Tibial nerve (tissue), 4 donors: ENCODE measurements at regions not wholly inside any gene's neighbourhood (a gene's known extent, or its start where the extent isn't known, plus 50 kb on each side); places are given as distances from the start of the nearest gene placed in this dataset.

ENCODE experiments used
- DNase-seq, 2 donors: peaks; one replicate each; pipeline ENCODE4 v3.0.0-alpha.2; 2019; ENCODE audit warnings: low spot score in 2 of 2
- H3K27ac ChIP-seq, 4 donors: fragments of 200-600 bp; sonication (generic) in 3 of 4; one replicate each; pipeline ENCODE4 v1.5.1; 2017 to 2019; ENCODE audit warnings: mild to moderate bottlenecking in 1 of 4
- H3K27me3 ChIP-seq, 2 donors: fragments of 200-600 bp; sonication (generic) in 1 of 2; one replicate each; pipeline versions ENCODE4 v1.5.1 to v1.6.0; 2017 to 2019
- H3K36me3 ChIP-seq, 3 donors: fragments of 200-600 bp; sonication (generic); one replicate each; pipeline ENCODE4 v1.5.1; 2018 to 2019
- H3K4me1 ChIP-seq, 4 donors: fragments of 200-600 bp; sonication (generic) in 3 of 4; one replicate each; pipeline ENCODE4 v1.5.1; 2017 to 2019
- H3K4me3 ChIP-seq, 4 donors: fragments of 200-600 bp; sonication (generic) in 3 of 4; one replicate each; pipeline ENCODE4 v1.5.1; 2017 to 2019; ENCODE audit warnings: mild to moderate bottlenecking in 1 of 4, moderate library complexity in 1 of 4
- H3K9me3 ChIP-seq, 4 donors: fragments of 200-600 bp; sonication (generic) in 3 of 4; one replicate each; pipeline ENCODE4 v1.5.1; 2017 to 2019
- CTCF ChIP-seq, 5 experiments: fragments of 200-600 bp in 3 of 5; fragments of 450-650 bp in 2 of 5; sonication (generic) in 3 of 5; IDR thresholded peaks; one replicate each; pipeline ENCODE4 v1.5.1; 2016 to 2019; ENCODE audit warnings: antibody characterized with exemption in 5 of 5, mild to moderate bottlenecking in 3 of 5, moderate library complexity in 2 of 5
- EP300 ChIP-seq, 2 donors: sonication (generic); formaldehyde crosslinking; IDR thresholded peaks; one replicate each; pipeline ENCODE4 v1.6.1; 2017; ENCODE audit warnings: antibody characterized with exemption in 2 of 2, mild to moderate bottlenecking in 1 of 2
- POLR2A ChIP-seq, 2 donors: fragments of 450-650 bp; IDR thresholded peaks; one replicate each; pipeline ENCODE4 v1.6.1; 2017; ENCODE audit warnings: antibody characterized with exemption in 2 of 2, mild to moderate bottlenecking in 2 of 2, moderate library complexity in 2 of 2
- WGBS, 2 donors: methylation state at CpG; one replicate each; pipeline ENCODE4 v1.1.5; 2018; 5-methylcytosine and 5-hydroxymethylcytosine counted together

DNA sequence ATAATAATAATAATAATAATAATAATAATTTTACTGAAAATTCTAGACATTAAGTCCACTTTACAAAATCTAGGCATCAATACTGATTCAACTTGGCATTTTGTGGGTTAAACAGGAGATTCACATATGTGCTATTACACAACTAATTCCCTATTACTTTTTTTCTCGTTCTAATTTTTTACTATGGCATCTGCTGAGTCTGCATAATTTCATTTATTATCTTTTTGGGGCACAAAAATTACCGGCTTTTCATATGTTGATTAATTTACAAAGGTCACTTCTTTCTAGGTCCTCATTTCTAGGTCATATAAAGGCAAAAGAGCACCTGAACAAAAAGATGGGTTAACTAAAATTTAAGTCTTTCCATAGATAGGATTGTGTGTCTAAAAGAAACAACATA is 1357.8 kb upstream of the ADGRB3 start:
- H3K36me3 ChIP-seq = no peaks in the 10 kb centered on the region
- H3K4me1 ChIP-seq = no peaks in the 10 kb centered on the region
- DNase-seq = no peak
- no peaks in the 10 kb centered on the region for H3K9me3 ChIP-seq
- H3K27ac ChIP-seq = no peak overlapping the region
- WGBS, 2 donors = 64 to 80% methylated on average over 2 of the region's 2 CpGs
- H3K27me3 ChIP-seq = no peaks in the 10 kb centered on the region
- no peak overlapping the region for H3K4me3 ChIP-seq
- TF ChIP-seq POLR2A (IDR thresholded peaks at IDR 0.05) (no peak), CTCF (IDR thresholded peaks at IDR 0.05) (no peak), EP300 (IDR thresholded peaks at IDR 0.05) (no peak)

DNA sequence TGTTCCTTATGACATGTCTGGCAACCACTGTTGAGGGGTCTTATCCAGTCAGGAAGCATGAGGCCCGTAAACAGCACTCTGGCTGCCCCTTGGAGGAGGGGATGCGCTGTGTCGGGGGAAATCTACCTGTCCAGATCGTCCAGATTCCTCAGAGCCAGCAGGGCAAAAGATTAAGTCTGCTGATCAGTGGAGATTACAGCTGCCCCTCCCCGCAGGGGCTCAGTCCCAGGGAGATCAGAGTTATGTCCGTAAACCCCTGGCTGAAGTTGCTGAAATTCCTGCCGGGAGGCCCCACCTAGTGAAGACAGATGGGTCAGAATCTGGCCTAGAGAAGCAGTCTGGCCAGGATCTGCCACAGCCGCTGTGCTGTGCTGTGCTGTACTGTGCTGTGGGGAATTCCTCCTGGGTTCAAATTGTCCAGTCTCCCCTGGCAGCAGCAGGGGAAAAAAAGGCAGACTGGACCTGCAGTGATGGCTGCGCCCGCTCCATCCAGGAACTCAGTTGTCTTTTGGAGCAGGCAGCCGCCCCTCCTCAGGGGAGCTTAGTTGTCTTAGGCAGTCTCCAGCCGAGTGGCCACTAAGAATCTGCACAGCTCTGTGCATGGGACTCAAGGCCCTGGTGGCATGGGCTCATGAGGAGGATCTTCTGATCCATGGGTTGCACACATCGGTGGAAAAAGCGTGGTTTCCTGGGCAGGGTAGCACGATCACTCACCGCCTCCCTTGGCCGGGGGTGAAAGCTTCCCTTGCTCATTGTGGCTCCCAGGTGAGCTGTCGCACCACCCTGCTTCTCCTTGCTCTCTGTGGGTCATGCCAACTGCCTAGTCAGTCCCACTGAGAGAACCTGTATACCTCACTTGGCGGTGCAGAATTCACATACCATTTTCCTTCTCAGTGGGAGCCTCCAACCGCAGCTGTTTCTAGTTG is 1368.8 kb upstream of the ADGRB3 start:
- no peak overlapping the region for H3K27ac ChIP-seq
- no peak for DNase-seq
- H3K4me1 ChIP-seq = no peaks in the 10 kb centered on the region
- H3K4me3 ChIP-seq = no peak overlapping the region
- H3K36me3 ChIP-seq = no peaks in the 10 kb centered on the region
- H3K27me3 ChIP-seq = no peaks in the 10 kb centered on the region
- H3K9me3 ChIP-seq = no peaks in the 10 kb centered on the region
- TF ChIP-seq CTCF (IDR thresholded peaks at IDR 0.05) (no peak), EP300 (IDR thresholded peaks at IDR 0.05) (no peak), POLR2A (IDR thresholded peaks at IDR 0.05) (no peak)
- WGBS, 2 donors = 92 to 94% methylated on average over 14 to 18 of the region's 20 CpGs

- no peaks in the 10 kb centered on the region for H3K4me1 ChIP-seq
- WGBS, 2 donors = 60 to 63% methylated on average over 3 of the region's 3 CpGs
- H3K4me3 ChIP-seq = no peak overlapping the region
- H3K27ac ChIP-seq = no peak overlapping the region
- H3K36me3 ChIP-seq = no peaks in the 10 kb centered on the region
- DNase-seq = no peak
- H3K27me3 ChIP-seq = no peaks in the 10 kb centered on the region
- TF ChIP-seq CTCF (IDR thresholded peaks at IDR 0.05) (no peak), EP300 (IDR thresholded peaks at IDR 0.05) (no peak), POLR2A (IDR thresholded peaks at IDR 0.05) (no peak)
- no peaks in the 10 kb centered on the region for H3K9me3 ChIP-seq
These were observed 1382.4 kb upstream of the ADGRB3 start for GRCh38 chr6:67252663-67253062.

DNA sequence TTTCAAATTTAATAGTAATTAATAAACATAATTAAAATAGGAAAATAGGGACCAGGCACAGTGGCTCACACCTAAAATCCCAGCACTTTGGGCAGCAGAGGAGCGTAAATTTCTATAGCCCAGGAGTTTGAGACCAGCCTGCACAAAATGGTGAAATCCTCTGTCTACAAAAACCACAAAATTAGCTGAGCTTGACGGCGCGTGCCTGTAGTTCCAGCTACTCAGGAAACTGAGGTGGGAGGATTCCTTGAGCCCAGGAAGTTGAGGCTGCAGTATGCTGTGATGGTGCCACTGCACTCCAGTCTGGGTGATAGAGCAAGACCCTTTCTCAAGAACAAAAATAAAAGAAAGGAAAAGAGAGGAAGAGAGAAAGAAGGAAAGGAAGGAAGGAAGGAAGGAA is 1387.0 kb upstream of the ADGRB3 start:
- no peak overlapping the region for H3K27ac ChIP-seq
- H3K9me3 ChIP-seq = no peaks in the 10 kb centered on the region
- H3K27me3 ChIP-seq = no peaks in the 10 kb centered on the region
- DNase-seq = no peak
- no peak for TF ChIP-seq EP300 (IDR thresholded peaks at IDR 0.05)
- TF ChIP-seq POLR2A (IDR thresholded peaks at IDR 0.05) = no peak
- no peak for TF ChIP-seq CTCF (IDR thresholded peaks at IDR 0.05)
- H3K36me3 ChIP-seq = no peaks in the 10 kb centered on the region
- no peaks in the 10 kb centered on the region for H3K4me1 ChIP-seq
- whole genome bisulfite sequencing, 2 donors = 82 to 87% methylated on average over 4 of the region's 4 CpGs
- no peak overlapping the region for H3K4me3 ChIP-seq

GRCh38 chr6:67244037-67244436 is 1391.0 kb upstream of the ADGRB3 start:
- Histone ChIP-seq H3K27ac (no peak overlapping the region), H3K4me1 (no peaks in the 10 kb centered on the region), H3K9me3 (no peaks in the 10 kb centered on the region), H3K27me3 (no peaks in the 10 kb centered on the region), H3K36me3 (no peaks in the 10 kb centered on the region), H3K4me3 (no peak overlapping the region)
- DNase-seq = no peak
- 92% methylated on average over 6 of the region's 6 CpGs for WGBS, 2 donors
- no peak for TF ChIP-seq CTCF (IDR thresholded peaks at IDR 0.05)
- no peak for TF ChIP-seq EP300 (IDR thresholded peaks at IDR 0.05)
- TF ChIP-seq POLR2A (IDR thresholded peaks at IDR 0.05) = no peak
